HEK293T (cell line): ENCODE measurements at regions not wholly inside any gene's neighbourhood (a gene's known extent, or its start where the extent isn't known, plus 50 kb on each side); places are given as distances from the start of the nearest gene placed in this dataset.

Experiments used
- ARNT ChIP-seq: fragments of 450-650 bp; IDR thresholded peaks from 2 replicates; pipeline ENCODE4 v1.6.1; 2017; ENCODE audit warnings: mild to moderate bottlenecking
- HDGF ChIP-seq: fragments of 450-650 bp; IDR thresholded peaks from 2 replicates; pipeline ENCODE4 v1.6.1; 2017; ENCODE audit warnings: antibody characterized with exemption, borderline replicate concordance
- LEF1 ChIP-seq: fragments of 450-650 bp; IDR thresholded peaks from 2 replicates; pipeline ENCODE4 v1.6.1; 2017; ENCODE audit warnings: mild to moderate bottlenecking, borderline replicate concordance
- NFRKB ChIP-seq: fragments of 450-650 bp; IDR thresholded peaks from 2 replicates; pipeline ENCODE4 v1.6.1; 2016; ENCODE audit warnings: mild to moderate bottlenecking, moderate library complexity
- SP1 ChIP-seq: fragments of 450-650 bp; IDR thresholded peaks from 2 replicates; pipeline ENCODE4 v1.6.1; 2017
- TARDBP ChIP-seq: fragments of 450-650 bp; IDR thresholded peaks from 2 replicates; pipeline ENCODE4 v1.6.1; 2016
- TF ChIP-seq, protein P1 (sequence below): fragments of 450-650 bp; IDR thresholded peaks from 2 replicates; pipeline ENCODE4 v1.6.1; 2016

DNA sequence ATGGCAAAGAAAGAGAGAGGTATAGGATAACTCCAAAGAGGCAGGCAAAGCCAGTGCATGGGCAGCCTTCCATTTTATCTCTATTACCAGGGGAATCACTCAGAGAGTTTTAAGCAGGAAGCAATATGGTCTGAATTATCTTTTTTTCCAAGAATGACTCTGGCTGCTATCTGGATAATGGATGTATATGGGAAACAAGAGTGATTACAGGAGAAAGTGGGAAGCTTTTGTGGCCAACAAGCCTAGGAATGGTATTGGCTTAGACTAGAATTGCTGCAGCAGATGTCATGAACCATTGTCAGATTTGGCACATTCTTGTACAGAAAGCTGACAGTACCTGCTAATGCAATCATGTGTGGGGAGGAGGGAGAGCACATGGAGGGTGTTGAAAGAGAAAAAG is 73.0 kb upstream of the BTBD3 start:
- TF ChIP-seq HDGF (no peak), LEF1 (no peak), SP1 (no peak), TARDBP (no peak), NFRKB (no peak), ARNT (no peak)
- TF ChIP-seq, protein P1, sequence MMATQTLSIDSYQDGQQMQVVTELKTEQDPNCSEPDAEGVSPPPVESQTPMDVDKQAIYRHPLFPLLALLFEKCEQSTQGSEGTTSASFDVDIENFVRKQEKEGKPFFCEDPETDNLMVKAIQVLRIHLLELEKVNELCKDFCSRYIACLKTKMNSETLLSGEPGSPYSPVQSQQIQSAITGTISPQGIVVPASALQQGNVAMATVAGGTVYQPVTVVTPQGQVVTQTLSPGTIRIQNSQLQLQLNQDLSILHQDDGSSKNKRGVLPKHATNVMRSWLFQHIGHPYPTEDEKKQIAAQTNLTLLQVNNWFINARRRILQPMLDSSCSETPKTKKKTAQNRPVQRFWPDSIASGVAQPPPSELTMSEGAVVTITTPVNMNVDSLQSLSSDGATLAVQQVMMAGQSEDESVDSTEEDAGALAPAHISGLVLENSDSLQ = no peak
